Stimulated activated naive CD4-positive, alpha-beta T cell (primary cell): ENCODE measurements at regions not wholly inside any gene's neighbourhood (a gene's known extent, or its start where the extent isn't known, plus 50 kb on each side); places are given as distances from the start of the nearest gene placed in this dataset.

Experiments used
- DNase-seq, 6 experiments: peaks; one replicate each; lab custom pipeline; 2025; lab: John Stamatoyannopoulos, UW

- DNase-seq = no peak
These were observed 601.1 kb downstream of the TLR4 start for GRCh38 chr9:118305331-118305730.

DNA sequence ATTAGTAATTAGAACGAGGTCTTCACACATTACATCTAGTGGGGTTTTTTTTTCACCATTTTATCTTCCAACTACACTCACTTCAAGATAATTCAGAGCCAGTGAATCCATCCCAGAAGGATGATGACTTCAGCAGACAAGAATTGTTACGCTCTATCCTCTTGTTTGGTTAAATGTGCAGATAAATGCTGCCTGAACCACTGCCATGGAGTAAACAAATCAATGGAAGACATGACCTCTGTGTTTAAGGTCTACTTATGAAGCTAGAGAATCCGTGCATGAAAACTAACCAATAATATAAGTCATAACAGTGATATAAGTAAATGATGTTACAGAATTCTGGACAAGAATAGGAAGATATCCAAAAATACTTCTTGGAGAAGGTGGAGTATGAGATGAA, 602.6 kb downstream of the TLR4 start:
- no peak for DNase-seq

- no peak for DNase-seq
These were observed 609.8 kb downstream of the TLR4 start for GRCh38 chr9:118313965-118314364.

DNA sequence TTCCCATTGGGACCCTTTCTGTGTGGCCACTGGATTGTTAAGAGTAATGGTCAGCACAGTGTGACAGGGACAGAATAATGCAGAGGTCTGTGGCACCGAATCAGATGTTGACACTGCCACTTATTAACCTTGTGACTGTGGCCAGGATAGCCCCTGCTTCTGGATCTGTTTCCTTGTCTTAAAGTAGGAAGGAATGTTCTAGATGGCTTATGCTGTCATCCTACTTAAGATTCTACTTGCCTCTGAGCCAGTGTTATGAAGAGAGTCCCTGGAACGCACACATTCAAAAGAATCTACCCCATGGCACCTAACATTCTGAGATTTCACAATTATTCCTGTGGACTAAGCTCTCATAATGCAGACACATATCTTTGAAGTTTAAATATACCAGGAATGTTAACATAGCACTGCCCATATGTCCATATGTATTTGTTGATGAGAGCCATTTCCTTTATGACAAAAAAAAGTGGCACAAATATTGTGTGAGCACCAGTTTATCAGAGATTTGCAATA, 612.7 kb downstream of the TLR4 start:
- DNase-seq = no peak

DNA sequence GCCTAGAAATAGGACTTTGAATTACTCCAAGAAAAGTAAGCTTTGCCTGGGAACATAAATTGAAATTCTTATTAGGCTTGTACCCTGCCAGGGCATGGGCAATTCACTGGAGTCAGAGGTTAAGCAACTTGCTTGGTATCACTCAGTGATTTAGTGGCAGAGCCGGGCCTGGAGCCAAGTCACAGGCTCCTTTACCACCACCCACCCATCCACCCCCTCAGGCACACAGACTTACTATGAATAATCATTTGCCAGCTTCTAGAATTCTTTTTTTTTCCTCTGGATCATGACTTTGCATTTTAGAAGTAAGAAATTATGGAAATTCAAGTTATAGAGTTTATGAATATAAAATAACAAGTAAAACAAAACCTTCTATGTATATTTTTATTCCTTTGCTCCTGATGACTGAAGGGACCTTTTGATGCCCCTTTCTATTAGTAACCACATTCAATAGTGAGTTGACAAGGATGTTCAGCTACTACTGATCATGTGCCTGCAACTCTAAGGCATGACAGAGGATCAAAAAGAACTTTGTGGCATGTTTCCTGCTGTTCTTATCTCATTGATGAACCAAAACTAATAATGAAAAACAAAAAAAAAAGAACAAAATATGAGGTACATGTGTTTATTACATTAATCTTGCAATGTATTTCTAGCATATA, 614.7 kb downstream of the TLR4 start:
- no peak for DNase-seq

DNA sequence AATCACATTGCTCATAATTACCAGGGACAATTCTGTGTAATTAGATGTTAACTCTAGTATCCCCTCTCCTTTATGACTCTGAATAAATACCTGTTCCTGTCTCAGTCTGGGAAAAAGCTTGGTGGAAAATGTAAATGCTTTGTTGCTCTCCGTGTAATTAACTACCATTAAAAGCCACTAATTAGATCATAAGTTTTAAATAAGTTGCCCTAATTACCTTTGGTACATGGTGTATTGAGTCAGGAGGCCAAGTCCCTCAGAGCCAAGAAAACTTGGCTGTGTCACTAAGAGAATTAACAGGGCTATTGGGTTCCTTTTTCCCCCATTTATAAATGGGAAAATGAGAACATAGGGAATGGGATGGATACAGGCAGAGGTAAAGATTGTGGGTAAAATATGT, 617.6 kb downstream of the TLR4 start:
- DNase-seq = no peak

GRCh38 chr9:118324706-118325105, 620.5 kb downstream of the TLR4 start:
- DNase-seq = no peak

DNA sequence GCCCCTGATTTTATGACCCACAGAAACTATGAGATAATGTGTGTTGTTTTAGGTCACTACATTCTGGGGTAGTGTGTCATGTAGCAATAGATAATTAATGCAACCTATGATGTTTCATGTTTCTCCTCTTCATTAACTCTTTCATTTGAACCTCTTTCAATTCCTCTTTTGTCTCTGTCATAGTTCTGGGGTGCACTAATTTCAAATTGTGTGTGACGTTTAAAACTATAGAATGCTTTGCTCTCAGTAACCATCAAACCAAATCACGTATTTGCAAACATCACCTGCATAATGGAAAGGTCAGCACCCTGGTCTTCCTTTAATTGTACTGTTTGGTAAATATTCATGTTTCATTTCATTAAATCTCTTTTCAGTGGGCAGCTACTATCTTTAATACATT, 621.6 kb downstream of the TLR4 start:
- DNase-seq = no peak

GRCh38 chr9:118326326-118326725, 622.1 kb downstream of the TLR4 start:
- no peak for DNase-seq

GRCh38 chr9:118330191-118330986, 626.2 kb downstream of the TLR4 start:
- DNase-seq = no peak

DNA sequence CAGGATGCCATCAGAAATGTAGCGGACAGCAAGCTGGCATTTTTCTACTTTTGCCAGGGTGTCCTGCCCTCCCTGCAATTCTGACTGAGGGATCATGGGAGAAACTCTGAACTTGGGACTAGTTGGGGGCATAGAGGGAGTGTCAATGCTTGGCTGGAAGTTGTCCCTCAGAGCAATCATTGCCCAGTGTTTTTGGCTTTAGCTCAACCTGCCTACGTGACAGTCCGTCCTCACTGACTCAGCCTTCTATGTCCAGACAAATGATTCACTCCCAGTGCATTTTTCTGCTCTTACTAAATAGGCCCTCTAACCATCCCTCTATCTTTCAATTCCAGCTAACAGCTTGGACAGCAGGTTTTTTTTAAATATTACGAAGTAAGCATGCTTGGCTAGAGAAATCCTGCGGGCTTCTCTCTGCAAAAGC, 627.4 kb downstream of the TLR4 start:
- DNase-seq = no peak

- DNase-seq = no peak
These were observed 632.2 kb downstream of the TLR4 start for GRCh38 chr9:118336250-118336942.

DNA sequence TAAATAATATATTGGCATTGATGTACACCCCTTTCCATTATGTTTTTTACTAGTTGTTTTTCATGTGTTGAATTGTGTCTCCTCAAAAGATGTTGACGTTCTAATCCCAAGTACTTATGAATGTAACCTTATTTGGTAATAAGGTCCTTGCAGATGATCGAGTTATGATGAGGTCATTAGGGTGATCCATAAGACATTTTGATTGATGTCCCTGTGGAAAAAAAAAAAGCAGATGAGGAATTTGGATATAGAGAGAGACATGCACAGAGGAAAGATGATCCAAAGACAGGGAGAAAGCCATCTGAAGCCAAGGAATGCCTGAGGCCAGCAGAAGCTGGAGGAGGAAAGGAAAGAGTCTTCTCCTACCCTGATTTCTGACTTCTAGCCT, 632.7 kb downstream of the TLR4 start:
- DNase-seq = no peak

DNA sequence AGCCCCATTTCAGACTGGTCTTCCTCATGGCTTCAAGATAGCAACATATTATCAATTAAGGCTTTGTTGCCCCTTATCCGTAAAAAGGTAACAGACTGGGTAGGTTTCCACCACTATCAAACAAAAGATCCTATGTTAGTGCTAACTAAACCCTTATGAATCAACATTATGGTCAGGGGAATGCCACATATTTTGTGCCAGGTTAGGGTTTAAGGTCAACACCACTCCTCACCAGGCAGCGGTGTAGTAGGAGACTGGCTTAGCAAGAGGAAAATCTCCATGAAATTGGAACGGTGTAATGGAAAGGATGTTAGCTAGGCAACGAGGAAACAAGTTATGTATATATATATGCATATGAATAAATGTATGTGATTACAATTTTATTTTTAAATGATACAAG, 655.8 kb downstream of the TLR4 start:
- no peak for DNase-seq

DNA sequence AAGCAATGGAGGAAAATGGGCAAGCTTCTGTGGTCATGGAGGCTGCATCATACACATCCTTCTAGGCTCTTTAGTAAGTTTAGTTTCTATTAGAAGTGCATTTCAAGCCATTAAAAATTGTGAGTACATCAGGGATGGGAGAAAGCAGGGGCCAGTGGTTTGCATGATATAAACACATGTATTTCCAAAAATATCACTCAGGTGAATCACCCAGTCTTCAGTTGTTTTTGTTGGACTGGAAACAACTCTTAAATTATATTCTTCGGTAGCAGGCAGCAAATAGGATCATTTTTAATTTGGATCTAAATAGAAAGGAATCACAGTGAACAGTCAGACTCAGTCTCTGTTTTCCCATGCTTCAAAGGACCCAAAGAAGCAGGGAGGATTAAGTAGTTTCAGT, 657.9 kb downstream of the TLR4 start:
- no peak for DNase-seq

- DNase-seq = no peak
These were observed 658.4 kb downstream of the TLR4 start for GRCh38 chr9:118362596-118362995.

GRCh38 chr9:118364266-118365106, 660.3 kb downstream of the TLR4 start:
- no peak for DNase-seq

- no peak for DNase-seq
These were observed 662.0 kb downstream of the TLR4 start for GRCh38 chr9:118366228-118366627.

GRCh38 chr9:118367383-118367782, 663.2 kb downstream of the TLR4 start:
- DNase-seq = no peak

GRCh38 chr9:118384531-118385100, 680.4 kb downstream of the TLR4 start:
- no peak for DNase-seq

DNA sequence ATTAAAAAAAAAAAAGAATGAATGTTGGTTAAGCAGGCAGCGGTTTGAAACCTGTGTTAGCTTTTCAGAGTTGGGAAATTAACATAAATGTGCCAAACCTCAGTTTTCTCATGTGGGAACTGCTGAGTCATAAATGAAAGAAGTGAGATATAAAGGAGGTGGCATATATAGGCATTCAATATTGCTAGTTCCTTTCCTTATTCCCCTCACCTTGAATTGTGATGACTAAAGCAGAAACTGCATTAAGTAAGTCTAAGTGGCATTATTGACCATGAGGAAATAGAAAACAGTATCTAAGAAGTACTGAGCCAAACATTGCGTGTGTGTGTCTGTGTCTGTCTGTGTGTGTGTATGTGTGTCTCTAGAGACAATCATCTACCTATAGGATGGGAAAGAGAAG, 691.2 kb downstream of the TLR4 start:
- no peak for DNase-seq

DNA sequence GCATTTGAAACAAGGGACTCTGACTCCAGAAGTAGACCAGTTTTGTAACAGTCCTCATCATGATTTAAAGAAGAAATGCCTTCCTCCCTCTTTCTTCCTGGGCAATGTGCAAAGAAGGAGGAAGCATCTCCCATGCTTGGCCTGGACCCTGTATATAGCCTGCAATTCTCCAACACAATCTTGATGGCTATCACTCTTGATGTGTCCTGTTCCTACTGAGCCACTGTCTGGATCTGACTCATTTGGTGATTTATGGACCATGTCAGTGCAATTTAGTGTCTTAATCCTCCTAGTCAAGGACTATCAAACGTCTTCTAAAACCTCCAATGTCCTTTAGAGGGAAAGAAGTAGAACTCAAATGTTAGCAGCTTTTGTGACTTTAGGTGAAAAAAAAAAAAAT, 697.3 kb downstream of the TLR4 start:
- DNase-seq = no peak
